H1 (cell line): ENCODE measurements at regions not wholly inside any gene's neighbourhood (a gene's known extent, or its start where the extent isn't known, plus 50 kb on each side); places are given as distances from the start of the nearest gene placed in this dataset.
"Not testable (repeated sequence)": the region's sequence is repeated elsewhere in the genome, so short reads cannot be mapped to it uniquely, and the experiment has no call there.

Source experiments
- CTCF ChIA-PET: fragments of 300-600 bp; sonication (Branson Sonifier 250); formaldehyde crosslinking; loops from one replicate; lab custom pipeline; 2021; ENCODE audit not compliant: partially characterized antibody; lab: Charles Lee
- POLR2A ChIA-PET: fragments of 300-600 bp; sonication (Branson Sonifier 250); formaldehyde crosslinking; loops from one replicate; lab custom pipeline; 2021; ENCODE audit warnings: inconsistent platforms; ENCODE audit not compliant: partially characterized antibody; lab: Charles Lee
- DNase-seq, 2 experiments: peaks; one replicate each; pipeline versions ENCODE4 v3.0.0 to v3.0.0-alpha.2; 2010 to 2022; ENCODE audit warnings: low spot score in 2 of 2, low read depth in 1 of 2, mixed read lengths in 1 of 2
- FAIRE-seq: peaks from 2 replicates; lab custom pipeline; 2011; peaks lifted over from hg19 to GRCh38; lab: Jason Lieb, UNC
- H2AFZ ChIP-seq: 2 replicates; pipeline ENCODE4 v1.8.1; 2012; ENCODE audit warnings: low read length, inconsistent platforms
- H2AK5ac ChIP-seq: 2 replicates; pipeline ENCODE4 v1.6.1; 2013; ENCODE audit warnings: low read depth, low read length
- H2BK120ac ChIP-seq: replicated peaks from 2 replicates; pipeline ENCODE3; 2013; ENCODE audit warnings: low read depth, low read length, inconsistent platforms
- H2BK12ac ChIP-seq: 2 replicates; pipeline ENCODE4 v1.6.1; 2013; ENCODE audit warnings: low read depth, low read length
- H2BK15ac ChIP-seq: 2 replicates; pipeline ENCODE4 v1.6.1; 2013; ENCODE audit warnings: low read length
- H2BK20ac ChIP-seq: 2 replicates; pipeline ENCODE4 v1.6.1; 2013; ENCODE audit warnings: low read length
- H2BK5ac ChIP-seq: 2 replicates; pipeline ENCODE4 v1.6.1; 2013; ENCODE audit warnings: low read depth, low read length
- H3K14ac ChIP-seq: 2 replicates; pipeline ENCODE4 v1.6.1; 2013; ENCODE audit warnings: inconsistent platforms; ENCODE audit not compliant: insufficient read length
- H3K18ac ChIP-seq: 2 replicates; pipeline ENCODE4 v1.6.1; 2013; ENCODE audit warnings: low read length; ENCODE audit errors: extremely low read depth
- H3K23ac ChIP-seq: 2 replicates; pipeline ENCODE4 v1.6.1; 2013; ENCODE audit warnings: inconsistent platforms; ENCODE audit not compliant: insufficient read length
- H3K23me2 ChIP-seq: 2 replicates; pipeline ENCODE4 v1.6.1; 2013; ENCODE audit warnings: low read depth, low read length
- H3K27ac ChIP-seq: 2 replicates; pipeline ENCODE4 v1.6.1; 2011; ENCODE audit warnings: low read depth, low read length, inconsistent platforms
- H3K27me3 ChIP-seq, 4 experiments: replicated peaks in 1 of 4; 1 replicate in 1 of 4; 2 replicates in 3 of 4; pipeline versions ENCODE4 v1.6.1 to v1.8.1; 2011 to 2013; ENCODE audit warnings: low read length in 3 of 4, mild to moderate bottlenecking in 3 of 4, inconsistent platforms in 2 of 4, mixed read lengths in 2 of 4, moderate library complexity in 1 of 4; ENCODE audit not compliant: control insufficient read depth in 3 of 4, insufficient read depth in 3 of 4; ENCODE audit errors: extremely low read depth in 1 of 4
- H3K36me3 ChIP-seq, 4 experiments: 2 replicates each; pipeline versions ENCODE4 v1.6.1 to v1.8.1; 2011 to 2013; ENCODE audit warnings: mild to moderate bottlenecking in 4 of 4, low read length in 3 of 4, moderate library complexity in 2 of 4, control low read depth in 1 of 4, inconsistent platforms in 1 of 4; ENCODE audit not compliant: insufficient read depth in 4 of 4, control insufficient read depth in 2 of 4
- H3K4ac ChIP-seq: replicated peaks from 2 replicates; pipeline ENCODE3; 2013; ENCODE audit warnings: low read length, low read depth, mixed read lengths, inconsistent platforms; ENCODE audit not compliant: insufficient read length
- H3K4me1 ChIP-seq, 4 experiments: replicated peaks in 1 of 4; 1 replicate in 1 of 4; 2 replicates in 3 of 4; pipeline versions ENCODE4 v1.6.1 to v1.8.1; 2011 to 2013; ENCODE audit warnings: low read length in 3 of 4, inconsistent platforms in 2 of 4, mixed read lengths in 1 of 4; ENCODE audit not compliant: insufficient read depth in 4 of 4, control insufficient read depth in 3 of 4
- H3K4me2 ChIP-seq, 2 experiments: 2 replicates each; pipeline versions ENCODE4 v1.6.1 to v1.8.1; 2011 to 2013; ENCODE audit warnings: low read depth in 2 of 2, low read length in 2 of 2, control low read depth in 1 of 2, inconsistent platforms in 1 of 2, mild to moderate bottlenecking in 1 of 2; ENCODE audit not compliant: insufficient read depth in 1 of 2
- H3K4me3 ChIP-seq, 4 experiments: fragments of 200-600, 300-600 bp in 1 of 4; sonication (generic), shearing (Covaris generic), sonication (Bioruptor Twin) in 1 of 4; 2 replicates each; pipeline versions ENCODE4 v1.5.1 to v1.8.1; 2011 to 2016; ENCODE audit warnings: low read length in 4 of 4, low read depth in 3 of 4, control low read depth in 2 of 4, inconsistent platforms in 2 of 4, mild to moderate bottlenecking in 2 of 4, mixed read lengths in 1 of 4, moderate library complexity in 1 of 4; ENCODE audit not compliant: insufficient read depth in 2 of 4; ENCODE audit errors: extremely low read depth in 1 of 4
- H3K56ac ChIP-seq: replicated peaks from 2 replicates; pipeline ENCODE3; 2013; ENCODE audit warnings: low read depth, mild to moderate bottlenecking, mixed read lengths, low read length, inconsistent platforms; ENCODE audit not compliant: insufficient read length
- H3K79me1 ChIP-seq: 2 replicates; pipeline ENCODE4 v1.6.1; 2013; ENCODE audit warnings: low read depth, low read length, control low read depth
- H3K79me2 ChIP-seq, 2 experiments: 2 replicates each; pipeline versions ENCODE4 v1.6.1 to v1.8.1; 2012 to 2013; ENCODE audit warnings: low read length in 2 of 2, mild to moderate bottlenecking in 2 of 2, inconsistent platforms in 1 of 2; ENCODE audit not compliant: insufficient read depth in 2 of 2, control insufficient read depth in 1 of 2
- H3K9ac ChIP-seq, 4 experiments: replicated peaks in 1 of 4; 1 replicate in 1 of 4; 2 replicates in 3 of 4; pipeline versions ENCODE4 v1.6.1 to v1.8.1; 2011 to 2013; ENCODE audit warnings: low read depth in 3 of 4, low read length in 3 of 4, control low read depth in 2 of 4, mild to moderate bottlenecking in 2 of 4, moderate library complexity in 2 of 4, inconsistent platforms in 1 of 4; ENCODE audit errors: extremely low read depth in 1 of 4
- H3K9me3 ChIP-seq, 2 experiments: 2 replicates each; pipeline versions ENCODE4 v1.6.1 to v1.8.1; 2012 to 2013; ENCODE audit warnings: mild to moderate bottlenecking in 2 of 2, moderate library complexity in 2 of 2, control low read depth in 1 of 2, inconsistent platforms in 1 of 2, low read depth in 1 of 2, low read length in 1 of 2, mixed read lengths in 1 of 2; ENCODE audit not compliant: insufficient read depth in 2 of 2
- H4K20me1 ChIP-seq, 2 experiments: replicated peaks in 1 of 2; 2 replicates each; pipeline versions ENCODE3 to v1.8.1; 2011 to 2013; ENCODE audit warnings: inconsistent platforms in 2 of 2, low read length in 2 of 2, mild to moderate bottlenecking in 1 of 2; ENCODE audit not compliant: insufficient read depth in 2 of 2, control insufficient read depth in 1 of 2
- H4K5ac ChIP-seq: 2 replicates; pipeline ENCODE4 v1.6.1; 2013; ENCODE audit warnings: low read length, low read depth, mixed read lengths, inconsistent platforms; ENCODE audit not compliant: insufficient read length
- H4K8ac ChIP-seq: 2 replicates; pipeline ENCODE4 v1.8.0; 2013; ENCODE audit warnings: mild to moderate bottlenecking, moderate library complexity, low read length, inconsistent platforms; ENCODE audit not compliant: insufficient read depth; ENCODE audit errors: extremely low read depth
- H4K91ac ChIP-seq: replicated peaks from 2 replicates; pipeline ENCODE3; 2013; ENCODE audit warnings: low read length, mixed read lengths, inconsistent platforms; ENCODE audit not compliant: insufficient read length
- WGBS, 2 experiments: shearing (Covaris generic) in 1 of 2; methylation state at CpG; one replicate each; pipeline versions ENCODE4 v1.1.6 to v1.1.7; 2013 to 2015; ENCODE audit warnings: low lambda C conversion rate in 2 of 2, mixed read lengths in 2 of 2, inconsistent platforms in 1 of 2, low coverage in 1 of 2, missing lambda C conversion rate in 1 of 2; ENCODE audit not compliant: insufficient replicate concordance in 2 of 2, insufficient coverage in 1 of 2, insufficient read length in 1 of 2; ENCODE audit errors: extremely low coverage in 1 of 2, missing lambda C conversion rate in 1 of 2; 5-methylcytosine and 5-hydroxymethylcytosine counted together

DNA sequence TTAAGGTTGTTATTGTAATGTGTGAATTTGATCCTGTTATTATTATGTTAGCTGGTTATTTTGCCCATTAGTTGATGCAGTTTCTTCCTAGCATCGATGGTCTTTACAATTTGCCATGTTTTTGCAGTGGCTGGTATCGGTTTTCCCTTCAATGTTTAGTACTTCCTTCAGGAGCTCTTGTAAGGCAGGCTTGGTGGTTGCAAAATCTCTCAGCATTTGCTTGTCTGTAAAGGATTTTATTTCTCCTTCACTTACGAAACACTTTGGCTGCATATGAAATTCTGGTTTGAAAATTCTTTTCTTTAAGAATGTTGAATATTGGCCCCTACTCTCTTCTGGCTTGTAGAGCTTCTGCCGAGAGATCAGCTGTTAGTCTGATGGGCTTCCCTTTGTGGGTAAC is 2241.4 kb upstream of the AGA start:
- H3K27ac ChIP-seq, H3K23me2 ChIP-seq, H3K79me2 ChIP-seq, H3K14ac ChIP-seq, H2BK120ac ChIP-seq, H3K79me1 ChIP-seq, H3K9me3 ChIP-seq, H3K4ac ChIP-seq, H3K18ac ChIP-seq, H4K5ac ChIP-seq, H4K8ac ChIP-seq, H3K27me3 ChIP-seq, CTCF ChIA-PET, H2BK15ac ChIP-seq, H3K4me1 ChIP-seq, DNase-seq, H2BK12ac ChIP-seq, H3K9ac ChIP-seq, H4K20me1 ChIP-seq, H2BK5ac ChIP-seq, H3K56ac ChIP-seq, H2BK20ac ChIP-seq, H3K4me2 ChIP-seq, H2AK5ac ChIP-seq, POLR2A ChIA-PET, H3K4me3 ChIP-seq, H4K91ac ChIP-seq, H3K36me3 ChIP-seq, H3K23ac ChIP-seq, H2AFZ ChIP-seq, FAIRE-seq: not testable (repeated sequence)
- WGBS, 2 experiments: 95% methylated on average over 4 of the region's 4 CpGs; no CpG with 5 or more reads in 1 of the 2 experiments
